Peyer's patch (tissue), 4 donors: ENCODE measurements at regions not wholly inside any gene's neighbourhood (a gene's known extent, or its start where the extent isn't known, plus 50 kb on each side); places are given as distances from the start of the nearest gene placed in this dataset.

Experiments used
- DNase-seq, 3 donors: peaks; one replicate each; pipeline ENCODE4 v3.0.0-alpha.2; 2017 to 2019
- H3K27ac ChIP-seq, 4 donors: fragments of 200-600 bp; sonication (generic); one replicate each; pipeline ENCODE4 v1.5.1; 2016 to 2019
- H3K27me3 ChIP-seq, 2 donors: fragments of 200-600 bp; sonication (generic); one replicate each; pipeline ENCODE4 v1.5.1; 2019
- H3K36me3 ChIP-seq, 3 donors: fragments of 200-600 bp; sonication (generic); one replicate each; pipeline ENCODE4 v1.5.1; 2016 to 2019
- H3K4me1 ChIP-seq, 4 donors: fragments of 200-600 bp; sonication (generic); one replicate each; pipeline ENCODE4 v1.5.1; 2016 to 2019
- H3K4me3 ChIP-seq, 4 donors: fragments of 200-600 bp; sonication (generic); 1 replicate in 3 of 4; 2 replicates in 1 of 4; pipeline ENCODE4 v1.5.1; 2016 to 2019; ENCODE audit warnings: mild to moderate bottlenecking in 1 of 4
- H3K9me3 ChIP-seq, 4 donors: fragments of 200-600 bp; sonication (generic); one replicate each; pipeline ENCODE4 v1.5.1; 2016 to 2019; ENCODE audit warnings: mild to moderate bottlenecking in 1 of 4
- POLR2A ChIP-seq, 2 donors: fragments of 450-650 bp; IDR thresholded peaks; one replicate each; pipeline ENCODE4 v1.5.1; 2017; ENCODE audit warnings: antibody characterized with exemption in 2 of 2, mild to moderate bottlenecking in 2 of 2, moderate library complexity in 2 of 2
- TF ChIP-seq, protein P1 (sequence below), 6 experiments: fragments of 450-650 bp in 4 of 6; fragments of 200-600 bp in 2 of 6; sonication (generic) in 1 of 6; IDR thresholded peaks; one replicate each; pipeline ENCODE4 v1.5.1; 2017 to 2019; ENCODE audit warnings: antibody characterized with exemption in 6 of 6, mild to moderate bottlenecking in 3 of 6, moderate library complexity in 1 of 6

DNA sequence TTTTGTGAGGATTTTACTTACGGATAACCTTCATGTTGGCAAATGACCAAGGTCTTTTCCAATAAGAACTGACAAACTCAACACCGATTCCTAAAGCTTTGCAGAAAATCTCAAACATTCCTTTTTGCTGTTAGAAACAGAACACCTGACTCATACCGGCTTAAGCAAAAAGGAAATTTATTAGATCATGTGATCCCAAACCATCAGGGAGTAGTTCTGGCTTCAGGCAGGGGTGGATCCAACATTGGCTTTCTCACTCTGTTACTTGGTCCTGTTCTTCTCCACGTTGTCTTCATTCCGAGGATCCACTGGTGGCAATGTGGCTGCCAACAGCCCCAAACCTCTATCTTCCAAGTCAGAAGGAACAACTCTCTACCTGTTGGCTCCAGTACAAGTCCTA is 95.9 kb upstream of the PMEPA1 start:
- Histone ChIP-seq H3K27ac (no peak overlapping the region), H3K4me3 (no peak overlapping the region), H3K27me3 (no peaks in the 10 kb centered on the region), H3K36me3 (no peaks in the 10 kb centered on the region), H3K9me3 (no peaks in the 10 kb centered on the region), H3K4me1 (no peaks in the 10 kb centered on the region)
- TF ChIP-seq, protein P1, sequence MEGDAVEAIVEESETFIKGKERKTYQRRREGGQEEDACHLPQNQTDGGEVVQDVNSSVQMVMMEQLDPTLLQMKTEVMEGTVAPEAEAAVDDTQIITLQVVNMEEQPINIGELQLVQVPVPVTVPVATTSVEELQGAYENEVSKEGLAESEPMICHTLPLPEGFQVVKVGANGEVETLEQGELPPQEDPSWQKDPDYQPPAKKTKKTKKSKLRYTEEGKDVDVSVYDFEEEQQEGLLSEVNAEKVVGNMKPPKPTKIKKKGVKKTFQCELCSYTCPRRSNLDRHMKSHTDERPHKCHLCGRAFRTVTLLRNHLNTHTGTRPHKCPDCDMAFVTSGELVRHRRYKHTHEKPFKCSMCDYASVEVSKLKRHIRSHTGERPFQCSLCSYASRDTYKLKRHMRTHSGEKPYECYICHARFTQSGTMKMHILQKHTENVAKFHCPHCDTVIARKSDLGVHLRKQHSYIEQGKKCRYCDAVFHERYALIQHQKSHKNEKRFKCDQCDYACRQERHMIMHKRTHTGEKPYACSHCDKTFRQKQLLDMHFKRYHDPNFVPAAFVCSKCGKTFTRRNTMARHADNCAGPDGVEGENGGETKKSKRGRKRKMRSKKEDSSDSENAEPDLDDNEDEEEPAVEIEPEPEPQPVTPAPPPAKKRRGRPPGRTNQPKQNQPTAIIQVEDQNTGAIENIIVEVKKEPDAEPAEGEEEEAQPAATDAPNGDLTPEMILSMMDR (IDR thresholded peaks at IDR 0.05) = no peak
- no peak for TF ChIP-seq POLR2A (IDR thresholded peaks at IDR 0.05)
- no peak for DNase-seq

DNA sequence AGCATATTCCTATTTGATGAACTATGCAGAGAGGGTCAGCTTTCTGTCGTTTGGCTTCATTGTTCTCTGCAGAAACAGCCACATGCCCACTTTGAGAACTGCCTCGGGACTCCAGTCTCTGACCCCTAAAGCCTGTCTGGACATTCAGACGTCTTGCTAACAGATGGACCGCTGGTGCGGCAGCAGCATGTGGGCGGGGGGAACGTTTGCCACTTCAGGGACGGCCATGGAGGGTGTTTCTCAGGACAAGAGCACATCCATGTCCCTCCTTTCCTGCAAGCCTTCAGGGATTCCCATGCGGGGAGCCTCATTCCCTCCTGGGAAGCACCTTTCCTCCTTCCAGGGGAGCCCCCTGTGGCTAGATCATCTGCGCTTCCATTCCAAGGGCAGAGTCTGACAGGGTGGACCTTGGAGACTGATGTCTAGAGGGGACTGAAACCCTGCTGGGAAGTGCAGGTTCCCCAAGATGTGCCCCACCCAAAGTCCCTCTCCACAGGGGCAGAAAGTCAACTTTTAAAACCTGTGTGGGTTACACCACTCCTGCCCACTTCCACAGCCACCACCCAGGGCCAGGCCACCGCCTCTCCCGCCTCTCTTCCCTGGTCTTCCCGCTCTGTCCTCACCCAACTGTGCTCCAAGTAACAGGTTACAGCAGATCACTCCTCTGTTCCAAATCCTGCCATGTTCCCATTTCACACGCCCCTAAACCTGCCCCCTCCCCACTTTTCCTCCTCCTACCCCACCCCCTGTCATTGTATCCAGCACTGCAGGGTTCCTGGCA is 94.8 kb upstream of the PMEPA1 start:
- no peak for TF ChIP-seq POLR2A (IDR thresholded peaks at IDR 0.05)
- TF ChIP-seq, protein P1 (IDR thresholded peaks at IDR 0.05) = no peak
- Histone ChIP-seq H3K36me3 (no peaks in the 10 kb centered on the region), H3K4me3 (no peak overlapping the region), H3K9me3 (no peaks in the 10 kb centered on the region), H3K4me1 (no peaks in the 10 kb centered on the region), H3K27ac (no peak overlapping the region), H3K27me3 (no peaks in the 10 kb centered on the region)
- DNase-seq = no peak

DNA sequence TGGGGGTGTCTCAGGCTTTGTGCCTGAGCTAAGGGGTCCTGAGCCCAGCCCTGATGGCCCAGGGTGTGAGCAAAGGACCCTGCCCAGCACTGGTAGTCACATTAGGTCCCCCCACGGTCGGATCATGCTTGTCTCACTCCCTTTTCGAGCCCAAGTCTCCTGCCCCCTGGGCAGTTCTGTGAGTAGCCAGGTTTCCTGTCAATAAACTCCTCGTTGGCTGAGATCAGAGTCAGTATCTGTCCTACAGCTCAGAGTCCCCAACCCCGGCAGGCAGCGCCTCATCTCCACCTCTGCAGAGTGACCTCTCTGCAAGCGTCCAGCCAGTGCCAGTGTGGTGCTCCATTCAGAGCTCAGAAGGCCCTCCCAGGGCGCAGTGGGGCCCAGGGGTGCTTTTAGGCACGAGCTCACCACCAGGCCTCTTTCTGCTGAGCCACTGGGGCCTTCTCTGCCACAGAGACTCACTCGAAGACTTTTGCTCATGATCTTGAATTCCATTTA is 93.7 kb upstream of the PMEPA1 start:
- Histone ChIP-seq H3K27ac (no peak overlapping the region), H3K4me1 (no peaks in the 10 kb centered on the region), H3K4me3 (no peak overlapping the region), H3K36me3 (no peaks in the 10 kb centered on the region), H3K27me3 (no peaks in the 10 kb centered on the region), H3K9me3 (no peaks in the 10 kb centered on the region)
- no peak for DNase-seq
- no peak for TF ChIP-seq POLR2A (IDR thresholded peaks at IDR 0.05)
- TF ChIP-seq, protein P1 (IDR thresholded peaks at IDR 0.05) = no peak

DNA sequence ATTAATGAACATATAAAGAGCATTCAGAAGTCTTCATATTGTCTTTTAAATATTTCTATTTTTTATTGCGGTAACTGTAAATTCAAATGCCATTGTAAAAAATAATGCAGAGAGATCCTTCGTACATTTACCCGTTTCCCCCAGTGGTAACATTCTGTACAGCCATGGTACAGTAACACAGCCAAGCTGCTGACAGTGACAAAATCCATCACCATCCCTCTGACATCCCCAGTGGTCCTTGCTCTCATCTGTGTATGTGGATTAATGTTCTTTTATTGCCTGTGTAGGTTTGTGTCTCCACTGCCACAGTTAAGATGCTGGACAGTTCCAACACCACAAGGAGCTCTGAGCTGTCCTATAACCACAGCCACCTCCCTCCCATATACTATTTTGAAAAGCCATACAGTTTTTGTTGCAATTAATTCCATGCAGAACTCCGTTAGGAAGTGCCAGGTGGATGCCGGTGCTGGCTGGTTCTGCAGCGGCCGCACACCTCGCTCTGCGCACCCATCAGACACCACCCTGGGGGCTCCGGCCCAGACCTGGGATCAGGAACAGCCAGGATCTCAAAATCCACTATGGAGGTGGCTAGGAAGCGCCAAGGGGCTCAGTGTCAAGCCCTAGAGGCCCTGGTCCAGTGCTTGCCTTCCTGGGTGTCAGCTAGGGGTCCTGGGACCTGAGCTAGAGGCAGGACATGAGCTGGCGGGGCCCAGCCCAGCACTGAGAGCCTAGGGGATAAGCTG is 93.1 kb upstream of the PMEPA1 start:
- DNase-seq = no peak
- H3K27ac ChIP-seq = no peak overlapping the region
- TF ChIP-seq, protein P1 (IDR thresholded peaks at IDR 0.05) = no peak
- TF ChIP-seq POLR2A (IDR thresholded peaks at IDR 0.05) = no peak
- H3K4me3 ChIP-seq = no peak overlapping the region
- no peaks in the 10 kb centered on the region for H3K36me3 ChIP-seq
- no peaks in the 10 kb centered on the region for H3K4me1 ChIP-seq
- no peaks in the 10 kb centered on the region for H3K27me3 ChIP-seq
- no peaks in the 10 kb centered on the region for H3K9me3 ChIP-seq

DNA sequence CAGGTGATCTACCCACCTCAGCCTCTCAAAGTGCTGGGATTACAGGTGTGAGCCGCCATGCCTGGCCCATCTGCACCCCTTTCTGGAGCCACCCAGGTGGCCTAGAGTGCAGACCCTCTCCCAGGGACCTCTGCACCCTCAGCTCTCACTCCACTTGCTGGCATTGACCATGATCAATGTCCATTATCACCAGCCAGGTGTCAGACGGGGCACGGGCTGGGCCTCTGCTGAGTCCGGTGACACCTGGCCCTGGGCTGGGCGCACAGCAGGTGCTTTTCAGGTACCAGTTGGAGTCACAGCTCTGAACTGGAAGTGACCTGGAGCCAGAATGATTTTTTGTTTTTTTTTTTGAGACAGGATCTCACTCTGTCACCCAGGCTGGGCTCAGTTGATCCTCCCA is 91.8 kb upstream of the PMEPA1 start:
- H3K27me3 ChIP-seq = no peaks in the 10 kb centered on the region
- H3K4me1 ChIP-seq = no peaks in the 10 kb centered on the region
- no peak overlapping the region for H3K4me3 ChIP-seq
- no peaks in the 10 kb centered on the region for H3K9me3 ChIP-seq
- TF ChIP-seq, protein P1 (IDR thresholded peaks at IDR 0.05) = no peak
- no peak for TF ChIP-seq POLR2A (IDR thresholded peaks at IDR 0.05)
- no peaks in the 10 kb centered on the region for H3K36me3 ChIP-seq
- H3K27ac ChIP-seq = no peak overlapping the region
- DNase-seq = no peak
